ENCODE measurements at regions not wholly inside any gene's neighbourhood (a gene's known extent, or its start where the extent isn't known, plus 50 kb on each side); places are given as distances from the start of the nearest gene placed in this dataset.
"Not testable (repeated sequence)": the region's sequence is repeated elsewhere in the genome, so short reads cannot be mapped to it uniquely, and the experiment has no call there.

DNA sequence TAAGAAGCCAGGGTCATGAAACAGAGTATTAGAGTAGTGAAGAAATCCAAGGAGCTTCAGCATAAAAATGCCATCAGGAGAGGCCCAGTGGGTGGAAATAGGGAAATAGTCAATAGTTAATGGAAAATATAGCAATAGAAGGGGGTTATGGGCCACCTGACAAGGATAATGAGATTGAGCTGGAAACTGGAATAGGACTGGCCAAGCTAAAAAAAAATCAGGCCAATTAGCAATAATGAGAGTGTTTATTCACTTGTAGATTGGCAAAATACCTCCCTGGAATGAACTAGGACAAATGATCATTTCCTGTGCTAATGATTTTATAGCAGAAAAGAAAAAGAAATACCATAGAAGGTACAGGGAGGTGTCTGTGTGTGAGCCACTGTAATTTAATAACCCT, 97.9 kb downstream of the PLCE1 start:
- DNase-seq = no peak

- DNase-seq = no peak
Observed at GRCh38 chr10:94092848-94093247, 99.1 kb downstream of the PLCE1 start.

GRCh38 chr10:94093286-94093905, 99.7 kb downstream of the PLCE1 start:
- no peak for DNase-seq

DNA sequence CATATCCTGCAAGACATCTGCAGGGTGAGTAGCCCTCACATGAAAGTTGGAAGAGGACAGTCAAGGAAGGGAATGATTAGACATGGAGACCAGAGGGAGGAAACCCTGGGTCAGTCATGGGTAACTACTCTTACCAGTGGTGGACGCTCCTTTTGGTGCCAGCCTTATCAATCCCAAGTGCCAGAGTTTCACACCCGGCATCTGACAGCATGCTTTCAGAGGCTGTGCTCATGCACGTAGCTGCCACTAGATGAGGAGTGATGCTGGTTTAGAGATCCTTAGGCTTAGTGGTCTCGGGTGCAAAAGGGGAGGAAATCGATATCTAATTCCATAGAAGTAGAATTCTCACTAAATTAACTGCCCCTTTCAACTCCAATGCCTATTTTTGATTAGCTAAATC, 100.8 kb downstream of the PLCE1 start:
- no peak for DNase-seq

GRCh38 chr10:94097656-94098055, 103.9 kb downstream of the PLCE1 start:
- no peak for DNase-seq

DNA sequence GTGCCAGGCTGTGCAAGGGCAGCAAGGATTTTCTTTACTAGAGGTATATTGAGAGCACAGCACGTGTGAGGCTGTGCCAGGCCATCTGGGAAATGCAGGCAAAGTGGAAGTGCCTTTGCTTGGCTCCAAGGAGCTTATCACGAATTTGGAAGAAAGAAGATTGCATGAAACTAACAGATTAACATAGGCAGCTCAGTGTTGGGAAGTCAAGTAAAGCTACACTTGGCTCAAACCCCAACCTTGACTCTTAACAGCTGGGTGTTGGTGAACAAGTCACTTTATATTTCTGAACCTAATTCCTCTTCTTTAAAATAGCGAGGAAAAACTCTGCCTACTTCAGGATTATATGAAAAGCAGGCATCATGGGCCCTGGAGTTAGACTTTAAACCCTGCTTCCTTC, 105.2 kb downstream of the PLCE1 start:
- DNase-seq = no peak

GRCh38 chr10:94101894-94102293, 108.2 kb downstream of the PLCE1 start:
- no peak for DNase-seq

DNA sequence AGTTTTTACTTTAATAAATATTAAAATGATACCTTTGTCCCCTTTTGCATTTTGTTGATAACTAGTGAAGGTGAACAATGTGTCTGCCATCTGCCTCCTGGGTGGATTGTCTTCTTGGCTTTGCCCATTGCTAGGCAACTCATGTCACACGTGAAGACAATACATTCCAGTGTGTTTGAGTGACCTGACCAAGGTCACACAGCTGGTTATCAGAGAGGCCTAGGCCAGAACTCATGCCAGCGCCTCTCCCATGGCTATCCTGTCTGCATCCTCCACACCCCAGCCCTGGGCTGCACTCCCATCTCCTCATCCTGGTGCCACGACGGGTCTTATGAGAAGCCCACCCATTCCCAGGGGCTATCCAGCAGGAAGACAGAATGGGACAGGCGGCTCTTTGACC, 108.7 kb downstream of the PLCE1 start:
- DNase-seq = no peak

- DNase-seq = no peak
Observed at GRCh38 chr10:94103192-94103591, 109.5 kb downstream of the PLCE1 start.

DNA sequence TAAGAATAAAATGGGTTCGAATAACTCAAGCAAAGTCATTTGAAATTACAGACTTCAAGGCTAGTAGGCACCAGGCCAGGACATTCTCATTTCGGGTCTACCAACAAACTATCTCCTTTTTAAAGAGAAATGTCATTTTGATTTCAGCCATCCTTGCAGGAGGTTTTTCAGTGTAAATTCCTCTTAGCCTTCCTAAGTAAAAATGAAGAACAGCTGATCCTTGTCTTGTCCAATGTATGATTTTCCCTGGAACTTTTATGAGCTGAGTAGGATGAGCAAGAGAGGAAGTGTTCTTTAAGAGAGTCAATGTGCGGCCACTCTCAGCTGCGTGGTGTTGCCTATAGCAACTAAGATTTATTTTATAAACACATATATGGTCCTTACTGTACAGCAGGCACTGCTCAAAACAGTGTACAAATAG, 110.1 kb downstream of the PLCE1 start:
- no peak for DNase-seq

DNA sequence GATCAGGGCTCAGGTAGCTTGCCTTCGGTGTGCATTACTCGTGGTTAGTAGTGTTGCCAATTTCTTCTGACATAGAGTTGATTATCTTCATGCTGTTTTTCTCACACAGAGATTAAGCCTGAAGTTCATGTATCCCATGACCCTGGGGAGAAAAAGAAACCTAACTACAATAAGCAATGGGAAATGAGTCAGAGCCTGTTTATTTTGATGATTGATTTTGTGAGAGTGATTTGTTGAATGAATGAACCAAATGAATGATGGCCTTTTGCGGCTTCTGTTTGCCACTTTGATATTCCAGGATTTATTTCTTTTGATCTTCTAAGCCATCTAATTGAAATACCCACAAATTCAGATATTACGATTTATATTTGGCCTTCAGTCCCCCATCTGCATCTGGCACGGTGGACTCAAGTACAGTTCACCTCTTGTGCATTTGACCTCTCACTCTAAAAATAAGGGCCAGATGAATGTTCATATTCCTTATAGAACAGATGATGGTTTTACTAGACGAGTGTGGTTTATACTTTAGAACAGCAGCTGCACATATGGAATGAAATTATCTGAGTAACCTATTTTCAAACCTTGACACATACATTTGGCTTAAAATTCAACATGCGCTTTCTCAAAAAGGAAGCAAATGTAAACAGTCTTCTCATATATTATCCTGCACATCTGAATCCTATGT, 110.7 kb downstream of the PLCE1 start:
- no peak for DNase-seq

DNA sequence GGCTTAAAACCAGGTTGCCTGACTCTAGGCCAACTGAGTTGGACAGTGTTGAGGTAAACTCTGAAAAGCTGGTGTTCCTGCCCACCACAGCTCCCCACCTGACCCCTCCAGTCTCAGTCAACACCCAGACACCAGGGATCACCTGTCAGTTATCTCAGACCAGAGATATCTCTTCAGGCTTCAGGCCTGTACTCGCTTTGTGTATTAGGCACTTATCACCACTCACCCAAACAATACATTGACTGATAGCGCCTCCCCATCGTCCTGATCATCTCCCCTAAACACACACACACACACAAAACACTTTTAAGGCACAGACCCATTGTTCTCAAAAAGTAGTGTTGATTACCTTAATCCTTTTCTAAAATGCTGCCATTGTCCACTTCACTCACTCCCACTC, 111.5 kb downstream of the PLCE1 start:
- DNase-seq = no peak

- DNase-seq = no peak
Observed at GRCh38 chr10:94107191-94107590, 113.5 kb downstream of the PLCE1 start.

DNA sequence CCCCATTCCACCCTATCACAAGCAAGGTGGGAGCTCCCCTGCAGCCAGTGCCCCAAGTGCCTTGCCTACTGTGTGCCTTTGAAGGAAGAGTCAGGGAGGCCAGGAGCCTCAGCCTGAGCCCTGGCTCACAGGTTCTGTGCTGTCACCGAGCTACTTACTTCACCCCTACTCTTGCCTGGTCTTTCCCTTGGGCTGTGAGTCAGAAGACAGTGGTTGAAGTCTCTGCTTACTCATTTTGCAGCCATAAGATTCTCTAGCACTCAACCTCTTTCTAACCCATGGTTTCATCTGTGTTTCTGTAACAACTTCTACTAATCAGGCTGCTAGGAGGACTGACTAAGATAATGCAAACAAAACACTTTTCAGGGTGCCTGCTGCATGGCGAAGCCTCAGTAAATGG, 114.5 kb downstream of the PLCE1 start:
- no peak for DNase-seq

- DNase-seq = no peak
Observed at GRCh38 chr10:94111367-94111766, 117.6 kb downstream of the PLCE1 start.

- no peak for DNase-seq
Observed at GRCh38 chr10:94112321-94112720, 118.6 kb downstream of the PLCE1 start.

DNA sequence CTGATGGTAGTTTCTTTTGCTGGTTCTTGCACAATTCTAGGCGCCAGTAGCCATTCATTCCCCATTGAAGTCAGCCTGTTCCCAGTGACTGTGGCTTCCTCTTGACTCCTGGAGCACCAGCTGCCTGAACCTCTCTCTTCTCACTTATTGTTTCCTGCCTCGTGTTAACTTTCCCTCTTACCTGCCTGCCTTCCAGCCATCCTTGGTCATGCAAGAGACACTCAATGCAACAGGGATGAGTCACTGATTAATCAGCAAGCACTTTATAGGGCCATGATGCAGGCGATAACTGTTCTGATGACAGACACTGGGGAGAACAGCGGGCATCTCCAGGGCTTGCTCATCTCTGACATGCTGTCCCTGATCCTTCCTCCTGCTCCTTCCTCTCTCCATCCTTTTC, 122.0 kb downstream of the PLCE1 start:
- DNase-seq = no peak

DNA sequence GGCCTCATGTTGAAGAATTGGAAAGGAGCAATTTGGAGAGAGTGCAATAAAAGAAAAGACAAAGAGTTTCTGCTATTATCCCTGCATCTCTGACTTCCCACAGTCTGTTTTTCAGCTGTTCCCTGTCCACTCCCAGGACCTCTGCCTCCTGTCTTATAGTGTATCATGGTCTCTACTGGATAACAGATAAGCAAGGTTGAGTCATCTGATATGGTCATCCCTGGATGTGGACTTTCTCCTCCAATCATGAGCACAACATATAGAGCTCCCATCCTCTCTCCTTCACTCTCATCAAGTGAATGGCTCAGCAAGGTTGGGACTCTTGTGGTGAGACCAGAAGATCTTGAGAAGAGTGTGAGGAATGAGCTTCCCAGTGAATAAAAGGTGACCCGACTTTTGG, 123.1 kb downstream of the PLCE1 start:
- DNase-seq = no peak

DNA sequence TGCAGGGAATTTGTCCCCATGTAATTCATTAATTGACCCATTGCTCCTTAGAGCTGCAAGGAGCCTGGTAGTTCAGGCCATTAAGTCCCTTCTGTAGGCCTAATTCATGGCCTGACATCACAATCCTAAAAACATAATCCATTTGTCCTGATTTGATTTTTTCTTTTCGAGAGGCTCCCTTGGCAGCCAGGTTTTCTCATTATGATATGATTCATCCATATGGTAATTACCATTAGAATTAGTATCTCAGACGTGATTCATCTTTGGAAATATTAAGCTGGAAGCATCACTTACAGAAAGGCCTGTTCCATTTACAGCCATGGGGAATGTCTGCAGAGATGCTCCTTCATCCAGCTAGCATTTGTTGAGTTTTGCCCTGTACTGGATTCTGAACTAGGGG, 128.5 kb downstream of the PLCE1 start:
- DNase-seq = no peak

GRCh38 chr10:94123258-94123995, 129.7 kb downstream of the PLCE1 start:
- no peak for DNase-seq

- not testable (repeated sequence) for DNase-seq
Observed at GRCh38 chr10:94124147-94124546, 130.4 kb downstream of the PLCE1 start.

DNA sequence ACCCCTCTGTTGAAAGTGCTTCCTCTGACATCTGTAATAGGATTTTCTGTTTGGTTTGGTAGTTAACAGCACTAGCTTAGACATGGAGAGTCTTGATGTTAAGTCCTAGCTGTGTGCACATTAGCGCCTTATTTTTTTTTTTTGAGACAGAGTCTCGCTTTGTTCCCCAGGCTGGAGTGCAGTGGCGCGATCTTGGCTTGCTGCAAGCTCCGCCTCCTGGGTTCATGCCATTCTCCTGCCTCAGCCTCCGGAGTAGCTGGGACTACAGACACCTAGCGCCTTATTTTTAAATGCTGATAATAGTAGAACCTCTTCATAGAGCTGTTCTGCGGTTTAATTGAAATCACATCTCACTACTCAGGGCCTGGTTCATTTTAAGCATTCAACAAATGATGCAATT, 131.5 kb downstream of the PLCE1 start:
- not testable (repeated sequence) for DNase-seq

DNA sequence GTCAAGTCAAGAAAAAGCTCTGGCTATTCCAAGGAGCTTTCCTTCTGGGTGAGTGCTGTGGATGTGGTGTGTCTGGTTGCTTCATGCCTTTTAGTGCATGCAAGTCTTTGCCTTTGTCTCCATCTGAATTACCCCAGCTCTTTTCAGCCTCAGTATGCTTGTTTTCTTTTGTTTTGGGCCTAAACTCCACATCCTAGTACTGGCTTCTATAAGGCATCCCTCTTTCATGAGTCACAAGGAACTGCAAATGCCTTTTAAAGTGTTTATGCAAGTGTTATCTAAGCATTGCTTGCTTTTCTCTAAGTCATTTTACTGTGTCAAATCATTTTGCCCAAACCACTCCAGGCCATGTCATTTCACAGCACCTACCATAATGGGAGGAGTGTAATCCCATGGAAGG, 132.1 kb downstream of the PLCE1 start:
- DNase-seq = no peak

DNA sequence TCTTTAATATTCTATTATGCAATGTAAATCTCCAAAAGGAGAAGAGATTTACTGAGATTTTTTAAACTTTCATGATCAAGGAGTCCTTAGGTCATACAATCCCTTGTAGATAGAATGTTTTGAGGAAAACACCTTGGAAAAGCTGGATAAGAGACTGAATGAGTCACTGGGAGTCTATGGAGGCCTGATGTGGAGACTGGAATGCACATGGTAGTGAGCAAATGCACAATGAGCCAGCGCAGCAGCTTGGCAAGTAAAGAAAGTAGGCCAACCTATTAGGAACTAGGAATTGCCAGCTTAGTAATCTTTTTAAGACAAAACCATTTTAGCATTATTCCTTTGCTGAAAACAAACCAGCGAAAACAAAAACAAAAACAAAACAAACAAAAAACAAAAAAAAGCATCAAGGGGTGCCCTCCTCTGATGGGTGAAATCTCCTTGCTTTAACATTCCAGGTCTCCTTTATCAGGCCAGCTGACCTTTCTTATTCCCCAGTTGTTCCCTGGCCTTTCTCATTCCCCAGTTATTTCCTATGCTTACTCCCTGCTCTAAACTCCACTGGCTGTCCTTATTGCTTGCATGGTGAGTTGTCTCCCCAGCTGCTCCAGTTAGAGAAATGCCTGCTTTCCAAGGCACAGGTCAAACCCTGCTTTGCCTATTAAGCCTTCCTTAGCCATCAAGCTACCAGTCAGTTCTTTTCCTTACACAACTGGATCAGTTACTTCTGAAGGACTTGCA, 135.8 kb downstream of the PLCE1 start:
- no peak for DNase-seq

All from inflammatory macrophage treated with lipopolysaccharide for 4 hours (primary cell).